HPDE6-E6E7 (cell line): ENCODE measurements at regions not wholly inside any gene's neighbourhood (a gene's known extent, or its start where the extent isn't known, plus 50 kb on each side); places are given as distances from the start of the nearest gene placed in this dataset.
A peak's percentile ranks its signal among the peaks of the same experiment; 100 is the strongest.
"Not testable (repeated sequence)": the region's sequence is repeated elsewhere in the genome, so short reads cannot be mapped to it uniquely, and the experiment has no call there.

Experiments
- DNase-seq: peaks from one replicate; pipeline ENCODE4 v3.0.0; 2011; ENCODE audit warnings: missing footprints; ENCODE audit errors: extremely low spot score

DNA sequence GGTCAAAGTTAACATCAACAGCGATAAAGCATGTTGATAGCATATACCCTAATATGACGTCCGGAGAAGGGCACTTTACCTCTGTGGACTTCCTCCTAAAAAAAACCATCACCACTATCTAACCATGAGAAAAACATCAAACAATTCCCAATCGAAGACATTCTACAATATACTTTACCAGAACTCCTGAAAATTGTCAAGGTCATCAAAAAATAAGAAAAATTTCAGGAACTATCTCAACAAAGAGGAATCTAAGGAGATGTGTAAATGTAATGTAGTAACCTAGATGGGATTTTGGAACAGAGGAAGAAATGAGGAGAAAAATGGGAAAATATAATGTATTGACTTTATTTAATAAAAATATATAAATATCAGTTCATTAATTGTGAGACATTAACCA is 1026.8 kb upstream of the MIR17HG start:
- DNase-seq: no peak

DNA sequence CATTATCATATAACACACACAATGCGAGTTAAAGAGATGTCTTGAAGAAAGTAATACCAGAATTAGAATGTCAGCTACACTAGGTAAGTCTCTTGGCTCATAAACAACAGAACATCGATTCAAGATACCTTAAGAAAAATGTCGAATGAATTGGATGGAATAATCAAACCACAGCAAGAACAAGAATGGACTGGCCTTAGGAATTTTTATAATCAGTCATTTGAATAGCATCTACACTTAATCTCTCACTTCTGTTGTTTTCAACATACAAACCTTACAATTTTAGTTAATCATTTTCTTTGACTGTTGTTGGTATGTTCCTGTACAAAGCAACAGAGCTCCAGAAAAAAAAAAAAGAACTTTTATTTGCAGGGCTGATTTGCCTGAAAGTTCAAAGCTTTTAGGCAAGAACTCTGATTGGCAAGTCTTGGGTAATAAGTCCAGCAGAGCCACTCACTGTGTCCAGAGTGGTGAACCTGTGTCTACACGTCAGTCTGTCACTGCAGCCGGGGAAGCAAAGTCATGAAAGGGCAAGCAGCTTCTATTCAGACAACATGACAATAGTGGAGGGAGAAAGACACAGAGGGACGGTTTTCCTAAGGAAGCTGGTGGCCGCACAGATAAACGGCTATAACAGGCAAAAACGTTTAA is 1026.1 kb upstream of the MIR17HG start:
- peak; percentile 6 for DNase-seq

DNA sequence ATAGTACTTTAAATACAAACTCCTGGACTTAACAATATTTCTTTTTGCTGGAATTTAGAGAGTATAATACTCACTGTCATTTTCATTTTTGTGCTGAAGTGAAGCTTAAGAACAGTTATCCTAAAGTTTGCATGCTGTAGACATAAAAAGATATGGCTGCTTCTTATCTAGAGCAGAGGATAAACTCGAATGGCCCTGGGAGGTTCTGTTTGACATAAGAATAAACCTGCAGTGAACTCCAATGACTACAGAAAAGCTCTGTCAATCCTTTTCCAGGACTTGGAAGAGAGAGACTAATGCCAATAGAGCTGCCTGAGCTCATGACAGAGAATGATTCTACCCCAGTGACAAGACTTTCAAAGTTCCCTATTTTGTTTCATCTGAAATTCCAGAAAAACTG is 1017.8 kb upstream of the MIR17HG start:
- DNase-seq: no peak

DNA sequence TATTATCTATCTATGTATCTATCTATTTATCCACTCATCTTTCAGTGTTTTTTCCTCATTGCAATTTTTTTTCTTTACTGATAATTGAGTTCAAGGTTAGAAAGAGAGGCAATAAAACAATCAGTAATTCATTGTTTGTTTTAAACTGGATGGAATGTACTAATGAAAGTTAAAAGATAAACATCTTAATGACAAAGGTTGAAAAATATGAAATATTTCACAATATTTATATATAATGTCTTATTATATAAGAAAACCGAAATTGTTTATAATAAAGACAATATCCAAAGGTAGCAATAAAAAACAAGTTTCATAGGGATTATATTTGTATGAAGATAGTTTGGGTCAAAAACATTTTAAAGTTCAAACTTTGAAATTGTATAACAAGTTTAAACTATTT is 1015.5 kb upstream of the MIR17HG start:
- DNase-seq: no peak

DNA sequence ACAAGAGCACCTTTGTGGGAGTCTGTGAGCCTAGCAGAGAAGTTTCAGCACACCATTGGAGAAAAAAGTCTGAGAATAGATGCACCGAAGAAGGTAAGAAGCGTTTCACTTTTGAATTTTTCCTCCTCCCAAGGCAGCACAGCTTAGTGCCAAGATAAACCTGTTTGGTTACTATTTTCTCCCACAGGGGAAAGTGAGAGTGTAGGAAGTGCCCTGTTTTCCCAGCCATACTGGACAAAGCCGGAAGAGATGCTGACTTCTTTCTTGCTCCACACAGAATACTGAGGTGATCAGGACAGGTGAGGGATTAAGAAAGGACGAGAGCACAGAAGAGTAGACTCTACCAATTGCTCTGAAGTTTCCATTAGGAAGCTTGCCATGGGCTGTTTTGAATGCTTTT is 1011.0 kb upstream of the MIR17HG start:
- DNase-seq: peak; percentile 4

DNA sequence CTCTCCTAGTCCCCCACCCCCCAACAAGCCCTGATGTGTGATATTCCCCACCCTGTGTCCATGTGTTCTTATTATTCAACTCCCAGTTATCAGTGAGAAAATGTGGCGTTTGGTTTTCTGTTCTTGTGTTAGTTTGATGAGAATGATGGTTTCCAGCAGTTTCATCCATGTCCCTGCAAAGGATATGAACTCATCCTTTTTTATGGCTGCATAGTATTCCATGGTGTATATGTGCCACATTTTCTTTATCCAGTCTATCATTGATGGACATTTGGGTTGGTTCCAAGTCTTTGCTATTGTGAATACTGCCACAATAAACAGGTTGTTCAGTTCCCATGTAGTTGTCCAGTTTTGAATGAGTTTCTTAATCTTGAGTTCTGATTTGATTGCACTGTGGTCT is 1006.1 kb upstream of the MIR17HG start:
- not testable (repeated sequence) for DNase-seq

DNA sequence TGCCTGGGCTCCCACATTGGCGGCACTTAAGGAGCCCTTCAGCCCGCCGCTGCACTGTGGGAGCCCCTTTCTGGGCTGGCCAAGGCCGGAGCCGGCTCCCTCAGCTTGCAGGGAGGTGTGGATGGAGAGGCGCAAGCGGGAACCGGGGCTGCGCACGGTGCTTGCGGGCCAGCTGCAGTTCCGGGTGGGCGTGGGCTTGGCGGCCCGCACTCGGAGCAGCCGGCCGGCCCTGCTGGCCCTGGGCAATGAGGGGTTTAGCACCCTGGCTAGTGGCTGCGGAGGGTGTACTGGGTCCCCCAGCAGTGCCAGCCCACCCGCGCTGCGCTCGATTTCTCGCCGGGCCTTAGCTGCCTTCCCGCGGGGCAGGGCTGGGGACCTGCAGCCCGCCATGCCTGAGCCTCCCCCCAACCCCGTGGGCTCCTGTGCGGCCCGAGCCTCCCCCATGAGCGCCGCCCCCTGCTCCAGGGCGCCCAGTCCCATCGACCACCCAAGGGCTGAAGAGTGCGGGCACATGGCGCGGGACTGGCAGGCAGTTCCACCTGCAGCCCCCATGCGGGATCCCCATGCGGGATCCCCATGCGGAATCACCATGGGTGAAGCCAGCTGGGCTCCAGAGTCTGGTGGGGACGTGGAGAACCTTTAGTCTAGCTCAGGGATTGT is 998.9 kb upstream of the MIR17HG start:
- DNase-seq: not testable (repeated sequence)

DNA sequence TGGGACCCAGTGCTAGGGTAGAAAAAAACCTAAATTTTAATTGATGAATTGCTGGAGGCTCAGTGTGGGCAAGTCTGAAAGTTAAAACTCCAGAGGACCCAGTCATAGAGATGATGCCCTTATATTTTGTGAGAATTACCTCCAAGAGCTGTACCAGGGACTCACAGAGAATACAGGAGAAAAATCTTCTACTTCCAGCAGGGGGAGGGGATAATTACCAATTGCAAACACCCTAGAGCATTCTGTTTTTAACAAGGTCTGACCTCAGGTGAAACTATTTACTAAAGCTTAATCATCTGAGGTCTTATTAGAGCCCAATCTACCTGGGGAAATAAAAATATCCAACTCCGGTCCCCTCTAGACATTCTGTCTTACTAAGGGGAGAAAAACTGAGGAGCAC is 994.7 kb upstream of the MIR17HG start:
- DNase-seq: no peak

DNA sequence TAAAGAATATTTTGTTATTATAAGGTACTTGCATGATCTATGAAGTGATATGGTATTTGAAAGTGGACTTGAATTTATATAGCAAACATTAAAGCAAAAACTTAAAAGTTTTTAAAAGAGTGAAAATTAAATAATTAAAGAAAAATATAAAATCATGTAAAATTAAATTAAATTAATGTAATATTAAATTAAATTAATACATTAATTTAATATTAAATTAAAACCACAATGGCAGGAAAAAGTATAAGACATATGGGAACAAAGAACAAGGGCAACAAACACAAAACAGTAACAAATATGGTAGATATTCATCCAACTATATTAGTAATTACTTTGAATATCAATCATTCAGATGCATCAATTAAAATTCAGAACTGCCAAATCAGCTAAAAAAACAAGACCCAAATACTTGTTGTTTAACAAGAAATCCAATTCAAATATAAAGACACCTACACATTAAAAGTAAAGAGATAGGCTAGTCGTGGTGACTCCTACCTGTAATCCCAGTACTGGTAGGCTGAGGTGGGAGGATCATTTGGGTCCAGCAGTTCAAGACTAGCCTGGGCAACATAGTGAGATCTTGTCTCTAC is 992.2 kb upstream of the MIR17HG start:
- no peak for DNase-seq

DNA sequence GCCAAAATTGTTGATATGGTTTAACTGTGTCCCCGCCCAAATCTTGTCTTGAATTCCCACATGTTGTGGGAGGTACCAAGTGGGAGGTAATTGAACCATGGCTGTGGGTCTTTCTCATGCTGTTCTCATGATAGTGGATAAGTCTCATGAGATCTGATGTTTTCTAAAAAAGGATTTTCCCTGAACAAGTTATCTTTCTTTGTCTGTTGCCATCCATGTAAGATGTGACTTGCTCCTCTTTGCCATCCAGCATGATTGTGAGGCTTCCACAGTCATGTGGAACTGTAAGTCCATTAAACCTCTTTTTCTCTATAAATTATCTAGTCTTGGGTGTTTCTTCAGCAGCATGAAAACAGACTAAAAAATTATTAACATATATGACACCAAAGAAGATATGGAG is 986.7 kb upstream of the MIR17HG start:
- no peak for DNase-seq

DNA sequence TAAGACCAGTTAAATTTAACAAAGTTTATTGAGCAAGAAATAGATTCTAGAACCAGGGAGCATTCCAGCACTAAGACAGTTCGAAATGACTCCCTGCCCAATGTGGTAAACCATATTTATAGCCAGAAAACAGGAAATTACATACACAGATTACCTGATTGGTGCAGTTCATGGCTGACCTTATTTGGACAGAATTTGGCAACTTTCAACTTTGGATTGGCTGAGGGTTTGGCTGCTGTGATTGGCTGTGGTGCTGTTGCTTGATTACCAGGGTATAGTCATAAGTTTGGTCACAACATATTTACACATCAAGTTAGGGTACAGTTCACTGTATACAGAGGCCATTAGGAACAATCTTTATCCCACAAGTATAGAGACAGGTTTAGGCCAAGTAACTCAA is 984.8 kb upstream of the MIR17HG start:
- DNase-seq: no peak

DNA sequence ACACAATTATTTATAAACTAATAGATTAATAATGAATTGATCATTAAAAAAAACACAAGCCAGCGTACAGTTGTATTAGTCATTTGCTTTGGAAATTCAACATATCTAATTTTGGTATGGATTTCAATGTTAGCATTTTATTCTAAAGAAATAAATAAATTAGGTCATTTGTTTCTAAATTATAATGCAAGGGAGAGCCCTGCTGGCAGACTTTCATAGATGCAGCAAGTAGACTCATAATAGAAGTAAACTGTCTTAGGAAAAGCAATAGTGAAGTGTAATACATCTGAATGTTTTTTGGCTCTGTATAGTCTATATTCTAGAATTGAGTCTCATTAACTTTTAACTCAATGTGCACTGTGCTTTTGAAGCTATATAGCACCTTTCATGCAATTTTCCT is 982.4 kb upstream of the MIR17HG start:
- DNase-seq: no peak

DNA sequence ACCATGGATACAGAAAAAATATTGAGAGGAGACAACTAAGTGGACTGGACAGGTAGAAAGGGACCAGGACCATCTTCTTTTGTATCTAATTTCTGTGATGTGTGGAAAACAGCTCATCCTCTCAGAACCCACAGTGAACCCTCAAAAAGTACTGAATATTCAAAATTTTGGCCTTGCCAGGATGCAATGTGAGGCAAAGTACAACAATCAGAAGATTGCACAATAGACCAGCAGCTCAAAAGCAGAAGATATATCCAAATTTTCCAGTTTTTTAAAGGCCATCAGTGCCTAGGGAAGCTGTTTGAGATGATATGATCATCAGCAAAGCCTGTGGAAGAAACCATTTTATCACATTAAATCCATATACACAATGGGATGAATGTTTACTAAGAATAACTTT is 973.3 kb upstream of the MIR17HG start:
- DNase-seq: no peak

DNA sequence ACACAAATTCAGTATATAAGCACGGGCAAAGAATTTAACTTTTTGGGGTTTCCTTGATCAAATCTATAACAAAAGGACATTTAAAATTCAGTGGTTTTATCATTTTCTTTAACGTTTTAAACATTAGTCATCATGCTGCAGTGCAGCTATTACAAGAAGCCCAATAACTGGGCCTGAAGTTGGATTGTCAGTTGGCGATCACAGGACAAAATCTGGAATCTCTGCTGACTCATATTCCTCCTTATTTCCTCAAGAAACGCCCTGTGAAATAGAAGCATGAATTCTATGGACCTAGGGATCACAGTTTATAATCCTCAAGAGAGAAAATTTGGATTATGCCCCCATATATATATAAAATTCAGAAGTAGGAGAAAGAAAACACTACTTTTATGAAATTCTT is 971.6 kb upstream of the MIR17HG start:
- no peak for DNase-seq

DNA sequence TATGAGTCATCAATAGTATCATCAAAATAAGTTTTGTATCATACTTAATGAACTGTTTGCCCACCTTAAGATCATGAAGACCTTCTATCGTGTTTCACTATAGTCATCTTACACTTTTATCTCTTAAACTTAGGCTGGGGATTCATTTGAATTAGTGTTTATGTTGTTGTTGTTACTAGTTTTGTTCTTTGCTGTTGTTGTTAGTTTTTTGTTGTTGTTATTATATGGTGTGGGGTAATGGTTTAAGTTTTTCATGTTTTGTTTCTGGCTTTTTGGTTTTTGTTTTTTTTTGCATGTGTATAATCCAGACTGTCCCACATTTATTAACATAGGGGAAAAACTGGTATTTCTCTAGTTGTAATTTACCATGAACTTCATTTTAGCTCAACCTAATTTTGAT is 965.1 kb upstream of the MIR17HG start:
- DNase-seq: no peak

DNA sequence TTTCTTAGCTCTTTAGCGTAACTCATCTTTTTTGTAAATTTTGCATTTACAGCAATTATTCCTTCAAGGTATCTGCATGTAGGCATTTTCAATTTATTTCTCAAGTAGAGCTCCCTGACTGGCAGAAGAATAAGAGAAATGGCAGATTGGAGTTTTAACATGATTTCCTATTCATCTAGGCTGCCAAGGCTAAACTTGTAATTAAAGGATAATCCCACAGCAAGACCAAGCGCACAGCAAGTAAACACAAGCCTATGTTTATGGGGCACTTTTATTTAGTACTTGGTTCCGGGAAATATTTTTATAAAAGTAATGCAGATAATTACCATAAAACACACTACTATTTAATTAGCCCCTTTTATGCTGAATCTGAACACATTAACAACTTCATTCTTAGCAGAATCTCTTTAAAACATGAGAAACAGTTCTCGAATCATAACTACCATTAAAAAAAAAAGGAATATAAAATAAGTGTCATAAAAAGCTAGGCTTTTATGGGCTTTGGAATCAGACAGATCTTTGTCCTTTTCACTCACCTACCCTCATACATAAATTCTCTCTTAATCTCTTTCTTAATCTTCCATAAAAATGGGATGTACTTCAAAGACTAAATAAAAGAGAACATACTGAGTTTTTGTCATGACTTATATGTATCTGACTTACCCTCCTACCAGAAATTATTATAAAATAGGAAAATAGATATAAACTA is 961.6 kb upstream of the MIR17HG start:
- DNase-seq: no peak

DNA sequence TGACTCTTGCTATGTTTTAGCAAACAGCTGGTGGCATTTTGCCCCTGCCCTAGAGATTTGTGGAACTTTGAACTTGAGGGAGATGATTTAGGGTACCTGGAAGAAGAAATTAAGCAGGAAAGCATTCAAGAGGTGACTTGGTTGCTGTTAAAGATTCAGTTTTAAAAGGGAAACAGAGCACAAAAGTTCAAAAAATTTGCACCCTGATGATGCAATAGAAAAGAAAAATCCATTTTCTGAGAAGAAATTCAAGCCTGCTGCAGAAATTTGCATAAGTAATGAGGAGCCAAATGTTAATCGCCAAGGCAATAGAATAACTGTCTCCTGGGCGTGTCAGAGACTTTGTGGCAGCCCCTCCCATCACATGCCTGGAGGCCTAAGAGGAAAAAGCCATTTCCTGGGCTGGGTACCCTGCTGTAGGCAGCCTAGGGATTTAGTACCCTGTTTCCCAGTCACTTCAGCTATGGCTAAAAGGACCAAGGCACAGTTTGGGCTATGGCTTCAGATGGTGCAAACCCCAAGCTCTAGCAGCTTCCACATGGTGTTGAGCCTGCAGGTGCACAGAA is 958.5 kb upstream of the MIR17HG start:
- no peak for DNase-seq

DNA sequence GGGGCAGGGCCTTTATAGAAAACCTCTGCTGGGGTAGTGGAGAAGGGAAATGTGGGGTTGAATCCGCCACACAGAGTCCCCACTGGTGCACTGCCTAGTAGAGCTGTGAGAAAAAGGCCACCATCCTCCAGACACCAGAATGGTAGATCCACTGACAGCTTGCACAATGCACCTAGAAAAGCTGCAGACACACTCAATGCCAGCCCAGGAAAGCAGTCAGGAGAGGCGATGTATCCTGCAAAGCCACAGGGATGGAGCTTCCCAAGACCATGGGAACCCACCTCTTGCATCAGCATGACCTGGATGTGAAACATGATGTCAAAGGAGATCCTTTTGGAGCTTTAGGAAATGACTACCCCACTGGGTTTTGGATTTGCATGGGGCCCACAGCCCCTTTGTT is 958.0 kb upstream of the MIR17HG start:
- DNase-seq: no peak

DNA sequence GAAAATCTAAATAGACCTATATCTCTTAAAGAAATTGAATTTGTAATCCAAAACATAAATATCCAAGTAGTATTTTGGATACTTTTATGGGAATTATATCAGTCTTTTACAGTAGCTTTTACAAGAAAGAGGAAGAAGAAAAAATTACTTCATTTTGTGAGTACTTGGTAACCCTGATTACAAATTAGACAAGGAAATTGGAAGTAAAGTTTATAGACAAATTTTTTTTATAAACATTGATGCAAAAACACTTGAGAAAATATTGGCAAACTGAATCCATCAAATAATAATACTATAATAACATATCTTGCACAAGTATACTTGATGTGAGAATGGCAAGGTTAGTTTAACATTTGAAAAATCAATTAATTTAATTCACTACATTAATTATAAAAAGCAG is 954.1 kb upstream of the MIR17HG start:
- no peak for DNase-seq

DNA sequence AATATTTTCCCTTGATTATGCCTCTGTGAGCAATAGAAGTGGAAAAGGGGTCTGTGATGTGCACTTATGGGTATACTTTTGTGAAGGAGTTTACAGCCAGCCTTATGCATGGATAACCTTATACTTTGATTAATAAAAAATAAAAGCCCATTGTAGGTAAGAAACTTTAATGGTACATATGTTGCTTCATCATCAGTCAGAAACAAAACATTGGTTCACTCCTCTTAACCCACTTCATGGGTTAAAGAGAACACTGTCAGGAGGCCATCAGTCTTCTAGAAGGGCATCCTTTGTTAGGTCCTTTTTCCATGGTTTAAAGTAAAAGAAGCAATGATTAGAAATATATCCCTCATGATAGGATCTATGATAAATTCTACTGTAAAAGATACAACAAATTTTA is 952.1 kb upstream of the MIR17HG start:
- no peak for DNase-seq

DNA sequence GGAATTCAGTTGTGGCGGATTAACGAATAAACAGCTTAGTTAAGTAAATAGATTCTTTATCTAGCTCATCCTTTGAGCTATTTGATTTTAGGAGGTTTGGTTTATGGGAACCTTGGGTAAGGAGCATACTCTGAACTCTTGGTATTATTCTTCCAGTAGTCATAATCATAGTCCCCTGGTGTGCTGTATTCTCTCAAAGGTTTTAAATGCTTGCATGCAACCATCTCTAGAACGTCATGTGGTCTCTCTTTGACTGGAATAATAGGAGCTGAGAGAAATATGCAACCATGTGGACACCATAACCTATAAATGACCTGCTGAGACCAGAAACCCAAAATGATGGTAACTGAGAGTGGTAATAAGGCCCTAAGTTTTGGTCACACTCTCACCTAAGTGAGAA is 951.6 kb upstream of the MIR17HG start:
- DNase-seq: no peak

DNA sequence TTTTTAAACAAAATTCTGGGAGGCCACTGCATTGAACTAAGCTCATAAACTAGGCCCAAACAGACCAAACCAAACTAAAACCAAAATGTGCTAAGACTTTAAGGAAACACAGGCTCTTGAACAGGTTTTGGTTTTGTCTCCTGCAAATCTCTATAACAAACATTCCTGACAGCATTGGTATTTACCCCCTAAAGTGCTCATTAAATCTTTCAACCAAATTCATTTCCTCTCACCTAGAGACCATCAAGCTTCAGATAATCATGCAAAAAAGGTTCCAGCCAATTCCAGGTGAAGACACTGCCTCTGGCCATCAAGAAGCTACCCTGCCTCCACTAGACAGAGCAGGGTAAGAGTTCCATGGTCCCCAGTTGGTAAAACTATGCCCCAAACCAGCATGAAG is 951.2 kb upstream of the MIR17HG start:
- DNase-seq: no peak

DNA sequence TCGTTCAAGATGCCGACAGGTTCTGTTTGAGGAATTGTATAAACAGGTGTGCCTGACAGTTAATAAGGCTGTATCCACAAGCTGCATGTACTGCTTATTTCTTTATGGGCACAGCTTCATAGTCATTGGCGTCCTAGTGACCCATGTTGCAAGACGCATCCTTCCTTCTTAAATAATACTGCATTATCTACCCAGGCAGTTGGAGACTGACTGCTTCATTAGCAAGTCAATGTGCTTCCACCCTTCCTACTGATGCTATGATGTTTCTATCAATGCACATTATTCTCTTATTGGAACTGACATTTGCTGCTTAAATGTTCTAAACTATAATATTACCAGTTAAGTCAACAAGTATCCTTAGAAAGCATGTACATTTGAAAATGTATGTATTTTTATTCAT is 950.0 kb upstream of the MIR17HG start:
- no peak for DNase-seq
